Ishikawa (cell line): ENCODE measurements at regions not wholly inside any gene's neighbourhood (a gene's known extent, or its start where the extent isn't known, plus 50 kb on each side); places are given as distances from the start of the nearest gene placed in this dataset.

ENCODE experiments used
- CEBPB ChIP-seq: IDR thresholded peaks from 2 replicates; pipeline ENCODE4 v1.6.1; 2012
- CREB1 ChIP-seq: IDR thresholded peaks from 2 replicates; pipeline ENCODE4 v1.6.1; 2012; ENCODE audit warnings: low read depth
- EP300 ChIP-seq: IDR thresholded peaks from 2 replicates; pipeline ENCODE4 v1.6.1; 2012; ENCODE audit warnings: borderline replicate concordance
- NFIC ChIP-seq: IDR thresholded peaks from 2 replicates; pipeline ENCODE4 v1.6.1; 2012
- RAD21 ChIP-seq: IDR thresholded peaks from 2 replicates; pipeline ENCODE4 v1.6.1; 2012; ENCODE audit warnings: low read depth
- REST ChIP-seq: IDR thresholded peaks from 2 replicates; pipeline ENCODE4 v1.6.1; 2012; ENCODE audit warnings: low read depth, mild to moderate bottlenecking
- TAF1 ChIP-seq: IDR thresholded peaks from 2 replicates; pipeline ENCODE4 v1.6.1; 2012; ENCODE audit warnings: low read depth, mild to moderate bottlenecking
- TCF12 ChIP-seq: IDR thresholded peaks from 2 replicates; pipeline ENCODE4 v1.6.1; 2012; ENCODE audit warnings: low read depth
- YY1 ChIP-seq: IDR thresholded peaks from 2 replicates; pipeline ENCODE4 v1.6.1; 2012; ENCODE audit warnings: low read depth
- ZBTB7A ChIP-seq: IDR thresholded peaks from 2 replicates; pipeline ENCODE4 v1.6.1; 2012; ENCODE audit warnings: low read depth
- TF ChIP-seq, protein P1 (sequence below): IDR thresholded peaks from 2 replicates; pipeline ENCODE4 v1.6.1; 2012
- TF ChIP-seq, protein P2 (sequence below): IDR thresholded peaks from 2 replicates; pipeline ENCODE4 v1.6.1; 2012

DNA sequence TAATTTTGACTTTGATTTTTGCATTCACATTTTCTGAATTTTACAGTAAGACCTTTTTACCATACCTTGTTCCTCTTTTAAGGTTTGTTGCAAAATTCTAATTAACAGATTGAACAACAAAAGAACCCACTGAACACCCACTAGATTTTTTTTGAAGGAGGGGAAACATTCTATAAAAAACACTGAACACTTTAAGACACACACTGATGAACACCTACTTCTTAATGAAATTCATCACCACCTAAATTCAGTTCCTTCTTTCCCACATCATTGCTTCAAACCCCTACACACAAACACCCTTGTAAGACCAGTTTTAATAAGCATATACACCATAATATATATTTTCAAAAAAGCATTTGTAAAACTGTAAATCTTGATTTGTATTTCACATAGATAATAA, 559.0 kb upstream of the MEF2C start:
- TF ChIP-seq RAD21 (no peak), CEBPB (no peak), YY1 (no peak), NFIC (no peak), ZBTB7A (no peak), CREB1 (no peak), TAF1 (no peak), REST (no peak), EP300 (no peak), TCF12 (no peak)
- TF ChIP-seq, protein P1, sequence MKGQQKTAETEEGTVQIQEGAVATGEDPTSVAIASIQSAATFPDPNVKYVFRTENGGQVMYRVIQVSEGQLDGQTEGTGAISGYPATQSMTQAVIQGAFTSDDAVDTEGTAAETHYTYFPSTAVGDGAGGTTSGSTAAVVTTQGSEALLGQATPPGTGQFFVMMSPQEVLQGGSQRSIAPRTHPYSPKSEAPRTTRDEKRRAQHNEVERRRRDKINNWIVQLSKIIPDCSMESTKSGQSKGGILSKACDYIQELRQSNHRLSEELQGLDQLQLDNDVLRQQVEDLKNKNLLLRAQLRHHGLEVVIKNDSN, result no peak
- TF ChIP-seq, protein P2, sequence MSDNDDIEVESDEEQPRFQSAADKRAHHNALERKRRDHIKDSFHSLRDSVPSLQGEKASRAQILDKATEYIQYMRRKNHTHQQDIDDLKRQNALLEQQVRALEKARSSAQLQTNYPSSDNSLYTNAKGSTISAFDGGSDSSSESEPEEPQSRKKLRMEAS, result no peak
